ENCODE measurements at regions not wholly inside any gene's neighbourhood (a gene's known extent, or its start where the extent isn't known, plus 50 kb on each side); places are given as distances from the start of the nearest gene placed in this dataset.
"Not testable (repeated sequence)": the region's sequence is repeated elsewhere in the genome, so short reads cannot be mapped to it uniquely, and the experiment has no call there.

DNA sequence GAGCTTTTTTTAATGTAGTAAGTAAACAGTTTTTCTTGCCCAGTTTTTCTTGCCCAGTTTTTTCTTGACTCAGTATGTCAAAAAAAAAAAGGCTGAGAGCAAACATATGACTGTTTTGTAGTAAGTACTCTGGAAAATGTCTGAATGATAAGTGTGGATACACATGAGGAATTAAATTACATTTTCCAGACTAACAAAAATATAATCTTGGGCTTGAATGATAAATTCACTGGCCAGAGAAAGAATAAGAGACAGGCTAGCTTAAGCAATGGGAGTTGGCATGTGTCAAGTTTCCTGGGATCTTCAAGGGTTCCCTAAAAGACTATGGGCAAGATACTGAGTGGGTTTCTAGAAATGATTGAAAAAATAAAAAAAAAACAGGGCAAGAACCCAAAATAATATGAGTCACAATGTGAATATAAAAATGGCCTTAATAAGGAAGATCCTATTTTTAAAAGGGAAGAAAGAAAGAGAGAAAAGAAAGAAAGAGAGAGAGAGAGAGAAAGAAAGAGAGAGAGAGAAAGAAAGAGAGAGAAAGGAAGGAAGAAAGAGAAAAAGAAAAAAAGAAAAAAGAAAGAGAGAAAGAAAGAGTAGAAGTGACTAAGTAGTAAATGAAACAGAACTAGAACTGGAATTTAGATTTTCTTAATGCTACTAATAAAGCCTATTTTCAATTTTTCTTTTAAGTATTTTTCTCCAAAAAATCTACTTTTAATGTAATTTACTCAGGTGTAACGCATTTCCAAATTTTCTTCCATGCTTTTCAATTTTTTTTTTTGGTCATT lies 60.2 kb downstream of the TFPI2 start:
- no peak for DNase-seq

- no peak for DNase-seq
Observed at GRCh38 chr7:93828260-93828659, 62.3 kb downstream of the TFPI2 start.

DNA sequence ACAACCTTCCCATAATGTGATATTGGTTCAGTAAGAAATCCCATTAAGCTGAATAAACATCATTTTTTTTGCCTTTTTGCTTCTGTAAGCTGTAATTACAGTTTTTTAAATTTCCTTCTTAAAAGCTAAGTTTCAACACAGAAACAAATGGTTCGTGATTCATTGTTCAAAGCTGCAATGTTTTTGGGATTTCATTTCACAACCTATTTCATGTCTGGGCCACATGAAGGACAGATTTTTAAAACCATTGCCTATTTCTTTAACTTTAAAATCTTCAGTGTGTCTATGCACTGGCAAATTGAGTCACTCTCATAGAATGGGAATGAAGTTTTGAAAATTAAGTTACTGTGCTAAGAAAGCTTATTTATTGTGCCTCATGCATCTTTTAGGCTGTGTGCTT lies 66.9 kb downstream of the TFPI2 start:
- DNase-seq, result no peak

DNA sequence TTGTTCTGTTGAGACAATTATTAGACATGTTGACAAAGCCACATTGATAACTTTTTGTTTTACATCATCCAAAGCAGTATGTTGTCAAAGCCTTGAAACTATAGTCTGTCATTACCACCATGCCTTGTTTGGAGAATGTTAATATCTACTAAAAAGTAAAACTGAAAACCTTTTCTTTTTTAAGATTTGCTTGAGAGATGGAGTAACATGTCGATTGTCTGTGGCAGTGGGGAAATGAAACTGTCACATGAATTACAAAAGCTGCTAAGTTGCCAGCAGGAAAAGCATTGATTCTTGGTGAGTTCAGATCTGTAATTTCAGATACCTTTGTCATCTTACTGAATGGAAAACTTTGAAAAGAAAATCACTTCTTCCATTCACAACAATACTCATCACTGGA lies 69.1 kb downstream of the TFPI2 start:
- DNase-seq, result no peak

- DNase-seq, result no peak
Observed at GRCh38 chr7:93819699-93820098, 70.9 kb downstream of the TFPI2 start.

DNA sequence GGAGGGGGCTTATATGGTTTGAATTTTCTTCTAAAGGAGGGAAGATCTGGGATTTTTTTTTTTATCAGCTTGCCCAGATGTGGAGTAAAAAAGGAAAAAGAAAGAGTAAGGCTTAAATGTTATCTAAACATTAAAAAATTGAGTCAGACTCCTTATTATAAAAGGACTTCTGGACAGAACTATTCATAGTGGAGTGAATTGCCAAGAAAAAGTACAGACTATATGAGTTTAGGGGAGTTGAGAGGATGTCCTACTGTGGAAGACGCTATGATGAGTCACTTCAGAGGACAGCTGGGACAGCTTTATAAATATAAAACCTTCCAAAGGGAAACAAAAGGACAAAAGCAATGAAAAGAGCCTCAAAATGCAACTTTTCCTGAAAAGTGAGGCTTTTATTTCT lies 73.0 kb downstream of the TFPI2 start:
- DNase-seq, result no peak

GRCh38 chr7:93817004-93817403 lies 73.5 kb downstream of the TFPI2 start:
- no peak for DNase-seq

- no peak for DNase-seq
Observed at GRCh38 chr7:93813514-93813913, 77.0 kb downstream of the TFPI2 start.

GRCh38 chr7:93812061-93812460 lies 78.5 kb downstream of the TFPI2 start:
- DNase-seq, result no peak

DNA sequence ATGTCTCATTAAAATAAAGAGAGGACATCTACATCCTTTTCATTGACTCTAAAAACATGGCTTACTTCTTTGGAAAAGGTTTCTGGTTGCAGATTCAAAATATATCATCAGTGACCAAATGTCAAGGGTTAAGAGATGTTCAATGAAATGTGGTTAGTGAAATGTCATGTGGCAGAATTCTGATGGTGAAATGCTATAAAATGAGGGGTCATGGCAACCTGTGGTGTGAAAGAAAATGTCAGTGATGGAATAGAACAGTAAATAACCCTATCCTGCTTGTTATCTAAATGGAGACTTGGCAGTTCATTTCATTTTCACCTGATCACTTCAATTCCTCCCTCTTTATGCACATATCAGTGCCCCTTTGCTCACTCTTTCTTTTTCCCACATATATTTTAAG lies 79.4 kb downstream of the TFPI2 start:
- DNase-seq, result no peak

DNA sequence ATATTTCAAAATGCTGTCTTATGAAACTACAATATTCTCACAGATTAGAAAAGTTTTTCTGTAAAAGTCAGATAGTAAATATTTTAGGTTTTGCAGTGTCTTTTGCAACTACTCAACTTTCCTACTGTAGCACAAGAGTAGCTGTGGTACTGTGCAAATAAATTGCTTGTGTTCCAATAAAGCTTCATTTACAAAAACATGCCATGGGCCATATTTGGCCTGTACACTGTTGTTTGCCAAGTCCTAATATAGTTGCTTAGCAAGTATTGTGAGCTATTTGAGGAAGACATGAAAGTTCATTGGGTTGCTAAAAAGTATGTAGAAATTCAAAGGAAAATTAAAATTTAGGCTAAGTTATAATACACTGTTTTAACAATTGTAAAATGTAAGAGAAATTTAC lies 80.0 kb downstream of the TFPI2 start:
- no peak for DNase-seq

DNA sequence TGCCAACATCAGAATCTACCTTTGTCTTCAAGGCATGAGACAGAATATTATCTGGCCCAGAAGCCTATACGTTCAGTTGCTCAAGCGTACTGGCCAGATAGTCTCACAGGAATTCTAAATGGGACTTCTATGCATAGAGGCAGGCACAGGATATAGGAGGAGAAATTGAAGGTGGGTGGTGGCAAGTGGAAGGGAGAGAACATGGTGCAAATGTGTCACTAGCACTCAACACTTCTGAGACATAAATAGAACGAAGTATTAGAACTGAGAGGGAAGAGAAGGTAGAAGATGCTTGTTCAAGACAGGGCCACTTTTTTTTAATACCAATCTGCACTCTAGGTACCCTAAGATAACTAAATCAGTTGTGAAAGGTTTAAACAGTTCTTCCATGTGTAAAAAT lies 85.8 kb downstream of the TFPI2 start:
- DNase-seq, result no peak

DNA sequence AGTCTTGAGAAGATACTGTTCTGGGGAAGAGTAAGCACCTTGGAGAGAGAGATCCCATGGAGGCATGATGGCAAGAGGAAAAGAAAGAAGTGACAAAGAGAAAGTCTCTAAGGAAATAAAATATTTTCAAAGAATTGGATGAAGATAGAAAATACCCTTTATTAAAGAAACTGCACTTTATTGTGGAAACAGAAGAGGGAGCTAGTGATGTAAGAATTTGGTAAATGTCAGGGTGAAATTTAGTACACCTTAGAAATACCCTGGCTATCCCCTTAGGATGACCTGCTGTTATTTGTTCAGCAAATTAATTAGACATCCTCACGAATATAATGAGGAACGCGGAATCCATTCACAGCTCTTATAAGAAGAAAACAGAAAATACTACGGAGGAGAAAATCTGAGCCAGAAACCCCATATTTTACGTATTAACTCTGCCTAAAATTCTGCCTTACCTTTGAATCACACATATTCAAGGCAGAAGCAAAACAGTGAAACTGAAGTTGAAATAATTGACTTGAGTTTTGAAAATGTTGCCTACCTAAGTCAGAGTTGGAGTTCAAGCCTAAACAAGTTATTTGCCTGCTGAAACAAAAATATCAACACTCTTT lies 90.7 kb downstream of the TFPI2 start:
- peak; percentile 28 for DNase-seq

GRCh38 chr7:93793084-93793697 lies 97.4 kb downstream of the TFPI2 start:
- not testable (repeated sequence) for DNase-seq

DNA sequence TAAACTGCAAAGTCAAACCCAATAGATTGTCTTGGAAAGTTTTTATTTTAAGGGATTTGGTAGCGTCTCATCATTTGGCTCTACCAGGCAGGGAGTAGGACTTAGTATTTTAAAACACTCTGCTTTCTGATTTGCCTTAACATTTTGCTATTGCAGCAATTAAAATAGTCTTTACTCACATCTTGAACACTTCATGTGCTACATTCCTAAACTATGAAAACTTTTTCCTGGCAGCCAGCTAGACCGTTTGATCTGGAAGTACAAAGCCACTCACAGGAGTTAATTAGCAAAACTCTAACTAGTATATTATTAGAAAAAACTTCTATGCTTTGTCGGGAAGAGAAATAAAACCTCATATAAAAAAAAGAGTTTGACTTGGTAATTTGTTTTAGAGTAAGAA lies 111.4 kb downstream of the TFPI2 start:
- DNase-seq, result no peak

GRCh38 chr7:93778384-93778783 lies 112.2 kb downstream of the TFPI2 start:
- DNase-seq, result no peak

DNA sequence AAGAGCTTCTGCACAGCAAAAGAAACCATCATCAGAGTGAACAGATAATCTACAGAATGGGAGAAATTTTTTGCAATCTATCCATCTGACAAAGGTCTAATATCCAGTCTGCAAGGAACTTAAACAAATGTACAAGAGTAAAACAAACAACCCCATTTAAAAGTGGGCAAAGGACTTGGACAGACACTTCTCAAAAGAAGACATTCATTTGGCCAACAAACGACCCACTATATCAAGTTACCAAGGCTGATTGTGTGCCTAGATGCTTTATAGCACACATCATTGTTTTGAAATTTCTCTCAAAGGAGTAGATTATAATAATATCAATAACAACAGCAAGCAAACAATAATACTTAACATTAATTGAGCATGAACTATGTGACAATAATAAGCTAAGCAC lies 117.1 kb downstream of the TFPI2 start:
- DNase-seq, result no peak

DNA sequence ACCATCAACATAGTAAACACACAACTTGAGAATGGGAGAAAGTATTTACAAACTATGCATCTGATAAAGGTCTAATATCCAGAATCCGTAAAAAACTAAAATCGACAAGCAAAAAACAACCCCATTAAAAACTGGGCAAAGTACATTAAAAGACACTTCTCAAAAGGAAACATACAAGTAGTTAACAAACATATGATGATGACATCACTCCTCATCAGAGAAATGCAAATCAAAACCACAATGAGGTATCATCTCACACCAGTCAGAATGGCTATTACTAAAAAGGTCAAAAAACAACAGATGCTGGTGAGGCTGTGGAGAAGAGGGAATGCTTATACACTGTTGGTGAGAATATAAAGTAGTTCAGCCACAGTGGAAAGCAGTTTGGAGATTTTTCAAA lies 125.1 kb downstream of the TFPI2 start:
- no peak for DNase-seq

- no peak for DNase-seq
Observed at GRCh38 chr7:93758631-93759030, 131.9 kb downstream of the TFPI2 start.

DNA sequence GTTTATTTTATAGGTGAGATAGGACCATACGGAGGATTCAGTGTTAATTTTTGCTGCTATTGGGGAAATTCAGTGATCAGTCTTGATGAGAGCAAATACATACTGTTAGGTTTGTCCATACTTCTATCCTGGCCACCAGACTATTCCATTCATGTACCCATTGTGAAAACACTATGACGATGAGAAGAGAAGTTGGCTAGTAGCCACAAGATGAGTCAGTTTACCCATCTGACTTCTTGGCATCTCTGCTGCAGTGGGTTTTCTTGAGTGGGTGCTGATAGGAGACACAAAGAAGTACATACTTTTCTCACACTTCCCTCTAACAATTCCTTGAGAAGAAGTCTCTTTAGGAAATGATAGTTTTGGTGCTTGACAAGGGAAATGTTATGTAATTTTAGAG lies 133.1 kb downstream of the TFPI2 start:
- DNase-seq, result no peak

GRCh38 chr7:93756890-93757289 lies 133.7 kb downstream of the TFPI2 start:
- DNase-seq, result no peak

GRCh38 chr7:93751421-93751820 lies 139.1 kb downstream of the TFPI2 start:
- no peak for DNase-seq

GRCh38 chr7:93750986-93751385 lies 139.6 kb downstream of the TFPI2 start:
- DNase-seq, result no peak

- DNase-seq, result no peak
Observed at GRCh38 chr7:93747019-93747418, 143.5 kb downstream of the TFPI2 start.

DNA sequence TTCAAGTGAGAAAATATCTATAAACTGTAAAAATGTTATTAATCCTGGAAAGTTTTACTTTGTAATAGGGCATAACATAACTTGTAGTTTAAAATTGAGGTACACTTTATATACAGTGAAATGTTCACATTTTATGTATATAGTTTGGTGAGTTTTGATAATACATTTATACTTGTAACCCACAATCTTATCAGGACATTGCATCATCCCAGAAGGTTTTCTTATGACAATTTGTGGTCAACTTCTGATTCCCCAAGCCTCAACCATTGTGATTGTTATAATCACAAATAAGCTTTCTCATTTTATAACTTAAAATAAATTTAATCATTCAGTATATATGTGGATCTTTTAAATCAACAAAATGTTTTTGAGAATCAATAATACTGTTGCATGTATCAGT lies 151.1 kb downstream of the TFPI2 start:
- DNase-seq, result no peak
